ENCODE measurements at regions not wholly inside any gene's neighbourhood (a gene's known extent, or its start where the extent isn't known, plus 50 kb on each side); places are given as distances from the start of the nearest gene placed in this dataset.
A peak's percentile ranks its signal among the peaks of the same experiment; 100 is the strongest.
"Not testable (repeated sequence)": the region's sequence is repeated elsewhere in the genome, so short reads cannot be mapped to it uniquely, and the experiment has no call there.

DNA sequence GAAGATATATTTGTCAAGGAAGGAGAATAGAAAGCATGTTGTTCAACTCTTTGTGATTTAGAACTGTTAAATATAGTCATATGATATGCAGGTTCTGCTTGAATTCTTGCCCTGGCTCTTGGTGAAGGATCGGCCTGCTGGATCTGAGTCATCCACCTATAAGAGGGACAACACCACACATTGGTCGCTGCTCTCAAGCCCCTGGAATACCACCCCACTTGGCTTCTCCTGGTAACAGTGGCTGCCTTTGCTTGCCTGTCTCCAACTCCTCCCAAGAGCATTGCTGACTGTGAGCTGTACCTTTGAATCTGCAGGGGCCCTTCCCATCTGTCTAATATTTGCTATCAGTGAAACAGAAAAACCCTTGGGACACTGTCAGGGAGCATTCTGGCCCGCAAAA lies 78.9 kb upstream of the DGKG start:
- H3K27ac ChIP-seq = no peak overlapping the region
- no peak for TF ChIP-seq ZFX (IDR thresholded peaks at IDR 0.05; ENCODE audit: borderline replicate concordance)
- TF ChIP-seq, protein P1, sequence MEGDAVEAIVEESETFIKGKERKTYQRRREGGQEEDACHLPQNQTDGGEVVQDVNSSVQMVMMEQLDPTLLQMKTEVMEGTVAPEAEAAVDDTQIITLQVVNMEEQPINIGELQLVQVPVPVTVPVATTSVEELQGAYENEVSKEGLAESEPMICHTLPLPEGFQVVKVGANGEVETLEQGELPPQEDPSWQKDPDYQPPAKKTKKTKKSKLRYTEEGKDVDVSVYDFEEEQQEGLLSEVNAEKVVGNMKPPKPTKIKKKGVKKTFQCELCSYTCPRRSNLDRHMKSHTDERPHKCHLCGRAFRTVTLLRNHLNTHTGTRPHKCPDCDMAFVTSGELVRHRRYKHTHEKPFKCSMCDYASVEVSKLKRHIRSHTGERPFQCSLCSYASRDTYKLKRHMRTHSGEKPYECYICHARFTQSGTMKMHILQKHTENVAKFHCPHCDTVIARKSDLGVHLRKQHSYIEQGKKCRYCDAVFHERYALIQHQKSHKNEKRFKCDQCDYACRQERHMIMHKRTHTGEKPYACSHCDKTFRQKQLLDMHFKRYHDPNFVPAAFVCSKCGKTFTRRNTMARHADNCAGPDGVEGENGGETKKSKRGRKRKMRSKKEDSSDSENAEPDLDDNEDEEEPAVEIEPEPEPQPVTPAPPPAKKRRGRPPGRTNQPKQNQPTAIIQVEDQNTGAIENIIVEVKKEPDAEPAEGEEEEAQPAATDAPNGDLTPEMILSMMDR (IDR thresholded peaks at IDR 0.05) = no peak

DNA sequence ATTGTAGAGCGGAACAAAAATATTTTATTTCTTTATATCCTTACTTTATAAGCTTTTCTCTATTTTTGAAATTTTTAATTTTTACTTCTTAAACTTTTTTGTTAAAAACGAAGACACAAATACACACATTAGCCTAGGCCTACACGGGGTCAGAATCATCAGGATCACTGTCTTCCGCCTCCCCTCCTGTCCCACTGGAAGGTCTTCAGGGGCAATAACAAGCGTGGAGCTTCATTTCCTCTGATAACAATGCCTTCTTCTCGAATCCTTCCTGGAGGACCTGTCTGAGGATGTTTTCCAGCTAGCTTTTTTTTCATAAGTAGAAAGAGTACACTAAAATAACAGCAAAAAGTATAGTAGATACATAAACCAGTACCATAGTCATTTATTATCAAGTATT lies 77.7 kb upstream of the DGKG start:
- no peak for TF ChIP-seq ZFX (IDR thresholded peaks at IDR 0.05; ENCODE audit: borderline replicate concordance)
- TF ChIP-seq, protein P1 (IDR thresholded peaks at IDR 0.05) = no peak
- no peak overlapping the region for H3K27ac ChIP-seq

DNA sequence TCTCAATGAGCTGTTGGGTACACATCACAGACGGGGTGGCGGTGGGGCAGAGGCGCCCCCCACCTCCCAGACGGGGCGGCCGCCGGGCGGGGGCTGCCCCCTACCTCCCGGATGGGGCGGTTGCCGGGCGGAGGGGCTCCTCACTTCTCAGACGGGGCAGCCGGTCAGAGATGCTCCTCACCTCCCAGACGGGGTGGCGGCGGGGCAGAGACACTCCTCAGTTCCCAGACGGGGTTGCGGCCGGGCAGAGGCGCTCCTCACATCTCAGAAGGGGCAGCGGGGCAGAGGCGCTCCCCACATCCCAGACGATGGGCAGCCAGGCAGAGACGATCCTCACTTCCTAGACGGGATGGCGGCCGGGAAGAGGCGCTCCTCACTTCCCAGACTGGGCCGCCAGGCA lies 73.3 kb upstream of the DGKG start:
- not testable (repeated sequence) for H3K27ac ChIP-seq

DNA sequence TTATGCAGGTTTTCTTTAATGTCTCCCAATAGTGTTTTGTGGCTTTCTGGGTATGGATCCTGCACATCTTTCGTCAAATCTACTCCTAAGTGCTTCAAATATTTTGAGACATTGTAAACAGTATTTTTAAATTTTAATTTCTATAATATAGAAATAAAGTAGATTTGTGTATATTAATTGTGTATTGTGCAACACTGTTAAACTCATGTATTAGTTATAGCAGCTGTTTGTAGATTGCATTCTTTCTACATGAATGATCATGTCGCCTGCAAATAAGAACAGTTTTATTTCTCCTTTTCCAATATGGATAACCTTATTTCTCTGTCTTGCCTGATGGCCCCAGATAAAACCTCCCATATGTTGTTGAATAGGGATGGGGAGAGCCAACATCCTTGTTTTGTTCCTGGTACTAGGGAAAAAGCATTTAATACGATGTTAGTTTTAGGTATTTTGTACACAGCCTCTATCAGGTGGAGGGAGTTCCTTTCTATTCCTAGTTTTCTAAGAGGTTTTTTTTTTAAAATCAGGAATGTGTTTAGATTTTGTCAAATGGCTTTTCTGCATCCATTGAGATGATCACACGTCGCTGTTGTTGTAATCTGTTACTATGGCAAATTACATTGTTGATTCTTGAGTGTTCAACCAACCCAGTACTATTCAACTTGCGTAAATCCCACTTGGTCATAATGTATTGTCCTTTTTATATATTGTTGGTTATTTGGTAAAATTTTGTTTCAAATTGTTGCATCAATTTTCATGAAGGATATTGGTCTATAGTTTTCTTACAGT lies 71.1 kb upstream of the DGKG start:
- no peak overlapping the region for H3K27ac ChIP-seq
- TF ChIP-seq ZFX (IDR thresholded peaks at IDR 0.05; ENCODE audit: borderline replicate concordance) = no peak
- TF ChIP-seq, protein P1 (IDR thresholded peaks at IDR 0.05) = no peak

DNA sequence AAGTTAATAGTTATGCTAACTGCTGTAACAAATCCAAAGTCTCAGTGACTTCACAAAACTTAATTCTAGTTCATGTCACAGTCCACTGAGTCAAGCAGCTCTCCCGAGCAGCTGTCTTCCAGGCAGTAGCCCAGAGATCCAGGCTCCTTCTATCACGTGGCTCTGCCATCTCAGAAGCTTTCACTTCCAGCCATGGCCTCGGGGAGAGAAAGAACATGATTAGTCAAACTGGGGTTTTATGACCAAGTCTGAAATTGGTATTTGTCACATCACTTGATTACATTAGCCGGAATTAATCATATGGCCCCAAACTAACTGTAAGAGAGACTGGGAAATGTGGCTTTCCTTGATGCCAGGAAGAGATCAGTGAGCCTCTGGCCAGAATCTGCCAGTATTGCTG lies 70.2 kb upstream of the DGKG start:
- no peak for TF ChIP-seq ZFX (IDR thresholded peaks at IDR 0.05; ENCODE audit: borderline replicate concordance)
- TF ChIP-seq, protein P1 (IDR thresholded peaks at IDR 0.05) = no peak
- no peak overlapping the region for H3K27ac ChIP-seq

DNA sequence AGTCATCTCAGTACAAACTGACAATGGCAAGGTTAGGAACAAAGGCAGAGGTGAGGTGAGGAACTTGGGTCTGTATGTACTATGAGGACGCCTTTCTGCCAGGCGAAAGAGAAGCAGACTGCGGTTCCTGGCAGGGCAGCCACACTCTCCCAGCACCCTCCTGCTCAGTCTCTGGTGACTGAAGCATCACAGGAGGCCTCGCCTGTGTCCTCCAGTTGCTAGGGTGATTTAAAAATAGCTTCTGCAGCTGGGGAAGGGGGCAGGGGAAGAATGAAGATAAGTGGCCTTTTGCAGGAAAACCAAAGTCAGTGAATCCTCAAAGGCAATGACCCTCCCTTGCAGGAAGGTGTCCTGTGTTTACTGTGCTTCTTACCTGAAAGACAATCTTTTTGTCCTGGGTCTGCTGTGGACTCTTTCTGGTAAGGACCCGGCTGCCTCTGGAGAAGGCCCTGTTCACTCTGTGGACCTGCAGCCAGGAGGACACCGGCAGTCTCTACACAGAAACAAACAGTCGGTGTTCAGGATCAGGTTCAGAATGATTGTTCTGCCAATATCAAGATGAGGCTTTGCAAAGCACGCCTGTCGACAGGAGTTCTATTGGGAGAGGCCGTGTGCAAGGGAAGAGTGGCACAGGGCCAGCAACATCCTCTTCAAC lies 65.7 kb upstream of the DGKG start:
- no peak for TF ChIP-seq ZFX (IDR thresholded peaks at IDR 0.05; ENCODE audit: borderline replicate concordance)
- TF ChIP-seq, protein P1 (IDR thresholded peaks at IDR 0.05) = no peak
- no peak overlapping the region for H3K27ac ChIP-seq

DNA sequence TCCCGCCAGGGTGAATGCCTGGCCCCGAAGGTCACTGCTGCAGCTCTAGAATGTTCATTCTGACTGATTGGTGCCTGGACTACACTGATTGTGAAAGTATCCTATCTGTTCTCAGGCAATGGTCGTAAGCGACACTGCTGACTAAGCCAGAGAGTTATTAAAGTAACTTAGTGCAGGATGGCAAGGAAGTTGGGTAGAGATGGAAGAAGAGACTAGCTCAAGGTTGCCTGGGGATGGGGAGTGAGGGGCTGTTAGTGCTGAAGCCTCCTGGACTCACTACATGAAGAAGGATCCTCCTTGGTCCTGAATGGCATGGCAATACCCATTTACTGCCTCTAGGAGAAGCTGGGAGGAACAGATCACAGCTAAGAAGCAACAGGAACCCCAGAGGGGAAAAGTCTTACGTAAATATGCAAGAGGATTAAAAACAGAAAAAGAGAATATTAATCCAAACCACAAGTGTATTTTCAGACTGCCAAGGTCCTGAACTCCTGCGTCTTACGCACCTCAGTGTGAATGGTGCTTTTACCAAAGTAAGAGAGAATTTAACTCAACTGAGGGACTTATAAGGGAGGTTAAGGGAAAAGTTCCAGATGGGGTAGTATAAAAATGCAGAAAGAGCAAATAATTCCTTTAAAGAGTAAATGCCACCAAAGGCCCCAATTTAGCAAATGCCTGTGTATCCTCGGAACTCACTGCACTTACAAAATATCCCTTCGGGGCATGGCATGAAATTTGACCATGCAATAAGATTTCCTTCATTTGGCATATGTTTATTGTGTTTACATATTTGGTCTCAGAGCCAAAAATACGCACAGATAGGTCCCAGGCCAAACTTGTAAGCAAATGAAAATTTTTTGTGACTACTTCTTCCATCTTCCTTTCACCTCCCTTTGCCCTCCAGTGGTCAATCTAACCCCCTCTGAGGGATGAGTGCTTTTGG lies 64.0 kb upstream of the DGKG start:
- H3K27ac ChIP-seq = peak overlapping the region; percentile 55
- no peak for TF ChIP-seq ZFX (IDR thresholded peaks at IDR 0.05; ENCODE audit: borderline replicate concordance)
- TF ChIP-seq, protein P1 (IDR thresholded peaks at IDR 0.05) = peak; percentile 31
